Testis (tissue), 2 donors: ENCODE measurements at regions not wholly inside any gene's neighbourhood (a gene's known extent, or its start where the extent isn't known, plus 50 kb on each side); places are given as distances from the start of the nearest gene placed in this dataset.

Source experiments
- DNase-seq: peaks from one replicate; pipeline ENCODE4 v3.0.0-alpha.2; 2019
- H3K27ac ChIP-seq, 2 donors: fragments of 200-600 bp; sonication (generic); one replicate each; pipeline ENCODE4 v1.5.1; 2019
- H3K27me3 ChIP-seq: fragments of 200-600 bp; sonication (generic); one replicate; pipeline ENCODE4 v1.5.1; 2019
- H3K36me3 ChIP-seq: fragments of 200-600 bp; sonication (generic); one replicate; pipeline ENCODE4 v1.5.1; 2017; ENCODE audit warnings: low read depth; ENCODE audit errors: missing control alignments
- H3K4me1 ChIP-seq: fragments of 200-600 bp; sonication (generic); one replicate; pipeline ENCODE4 v1.5.1; 2019
- H3K4me3 ChIP-seq, 2 donors: fragments of 200-600 bp; sonication (generic); one replicate each; pipeline ENCODE4 v1.5.1; 2017 to 2019
- H3K9me3 ChIP-seq: fragments of 200-600 bp; sonication (generic); one replicate; pipeline ENCODE4 v1.5.1; 2017
- POLR2A ChIP-seq: fragments of 450-650 bp; IDR thresholded peaks from one replicate; pipeline ENCODE4 v1.6.1; 2017; ENCODE audit warnings: antibody characterized with exemption, mild to moderate bottlenecking, moderate library complexity
- WGBS, 2 donors: methylation state at CpG; one replicate each; pipeline ENCODE4 v1.1.5; 2018; 5-methylcytosine and 5-hydroxymethylcytosine counted together
- intact Hi-C: fragments of 100-400 bp; cut with DNase I; formaldehyde crosslinking; loops from one replicate; pipeline ENCODE4 v1.15.1; 2023; ENCODE audit warnings: low total_unique reads
- TF ChIP-seq, protein P1 (sequence below), 3 experiments: fragments of 450-650 bp in 2 of 3; fragments of 200-600 bp in 1 of 3; sonication (generic) in 1 of 3; IDR thresholded peaks; one replicate each; pipeline ENCODE4 v1.5.1; 2016 to 2019; ENCODE audit warnings: antibody characterized with exemption in 3 of 3, mild to moderate bottlenecking in 2 of 3, moderate library complexity in 1 of 3

DNA sequence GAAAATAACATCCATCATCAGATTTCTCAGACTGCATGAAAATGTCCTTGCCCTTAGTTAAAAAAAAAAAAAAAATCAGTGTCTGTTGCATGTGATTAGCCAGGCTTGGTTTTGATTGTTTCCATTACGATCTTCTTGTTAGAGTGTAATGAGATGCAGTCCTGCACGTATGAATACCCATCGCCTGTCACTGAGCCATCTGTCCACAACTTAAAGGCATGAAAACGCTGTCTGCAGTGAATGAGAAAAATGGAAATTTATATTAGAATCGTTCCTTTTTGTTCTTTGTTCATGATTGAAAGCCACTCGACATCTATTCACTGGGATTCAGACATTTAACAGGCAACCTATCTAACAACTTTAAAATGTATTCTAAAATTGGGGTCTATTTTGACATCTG lies 521.7 kb upstream of the SPHKAP start:
- 85 to 87% methylated on average over 6 of the region's 6 CpGs for WGBS, 2 donors
- intact Hi-C loops = loop anchor here (10.0 kb wide), 1 partner anchor 562 kb away; no protein-coding TSS in a partner anchor
- H3K27ac ChIP-seq = no peak overlapping the region
- TF ChIP-seq, protein P1, sequence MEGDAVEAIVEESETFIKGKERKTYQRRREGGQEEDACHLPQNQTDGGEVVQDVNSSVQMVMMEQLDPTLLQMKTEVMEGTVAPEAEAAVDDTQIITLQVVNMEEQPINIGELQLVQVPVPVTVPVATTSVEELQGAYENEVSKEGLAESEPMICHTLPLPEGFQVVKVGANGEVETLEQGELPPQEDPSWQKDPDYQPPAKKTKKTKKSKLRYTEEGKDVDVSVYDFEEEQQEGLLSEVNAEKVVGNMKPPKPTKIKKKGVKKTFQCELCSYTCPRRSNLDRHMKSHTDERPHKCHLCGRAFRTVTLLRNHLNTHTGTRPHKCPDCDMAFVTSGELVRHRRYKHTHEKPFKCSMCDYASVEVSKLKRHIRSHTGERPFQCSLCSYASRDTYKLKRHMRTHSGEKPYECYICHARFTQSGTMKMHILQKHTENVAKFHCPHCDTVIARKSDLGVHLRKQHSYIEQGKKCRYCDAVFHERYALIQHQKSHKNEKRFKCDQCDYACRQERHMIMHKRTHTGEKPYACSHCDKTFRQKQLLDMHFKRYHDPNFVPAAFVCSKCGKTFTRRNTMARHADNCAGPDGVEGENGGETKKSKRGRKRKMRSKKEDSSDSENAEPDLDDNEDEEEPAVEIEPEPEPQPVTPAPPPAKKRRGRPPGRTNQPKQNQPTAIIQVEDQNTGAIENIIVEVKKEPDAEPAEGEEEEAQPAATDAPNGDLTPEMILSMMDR (IDR thresholded peaks at IDR 0.05) = no peak
- TF ChIP-seq POLR2A = no peak
- H3K27me3 ChIP-seq = no peaks in the 10 kb centered on the region
- H3K36me3 ChIP-seq = no peaks in the 10 kb centered on the region
- H3K4me1 ChIP-seq = no peaks in the 10 kb centered on the region
- no peaks in the 10 kb centered on the region for H3K9me3 ChIP-seq
- DNase-seq = no peak
- H3K4me3 ChIP-seq = no peak overlapping the region

GRCh38 chr2:228701506-228701905 lies 520.0 kb upstream of the SPHKAP start:
- H3K27me3 ChIP-seq = no peaks in the 10 kb centered on the region
- H3K36me3 ChIP-seq = no peaks in the 10 kb centered on the region
- H3K4me1 ChIP-seq = no peaks in the 10 kb centered on the region
- no peak for TF ChIP-seq POLR2A
- TF ChIP-seq, protein P1 (IDR thresholded peaks at IDR 0.05) = no peak
- H3K9me3 ChIP-seq = no peaks in the 10 kb centered on the region
- DNase-seq = no peak
- no peak overlapping the region for H3K4me3 ChIP-seq
- intact Hi-C loops = loop anchor here (10.0 kb wide), 1 partner anchor 563 kb away; no protein-coding TSS in a partner anchor
- H3K27ac ChIP-seq = no peak overlapping the region

DNA sequence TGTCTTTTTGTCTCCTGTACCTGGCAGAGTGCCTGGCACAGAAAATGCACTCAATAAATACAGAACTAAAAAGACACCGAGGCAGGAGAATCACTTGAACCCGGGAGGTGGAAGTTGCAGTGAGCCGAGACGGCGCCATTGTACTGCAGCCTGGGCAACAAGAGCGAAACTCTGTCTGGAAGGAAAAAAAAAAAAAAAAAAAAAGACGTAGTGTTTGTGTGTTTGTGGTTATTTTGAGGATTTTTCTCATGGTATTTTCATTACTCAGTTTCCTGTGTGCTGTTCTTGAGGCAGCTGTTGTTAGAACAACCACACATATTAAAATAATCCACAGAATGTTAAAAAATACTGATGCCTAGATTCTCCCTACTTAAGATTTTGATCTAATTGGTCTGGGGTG lies 519.2 kb upstream of the SPHKAP start:
- no peaks in the 10 kb centered on the region for H3K36me3 ChIP-seq
- TF ChIP-seq, protein P1 (IDR thresholded peaks at IDR 0.05) = no peak
- no peak for TF ChIP-seq POLR2A
- no peaks in the 10 kb centered on the region for H3K4me1 ChIP-seq
- intact Hi-C loops = loop anchor here (10.0 kb wide), 1 partner anchor 564 kb away; no protein-coding TSS in a partner anchor
- no peak for DNase-seq
- 64 to 69% methylated on average over 7 of the region's 7 CpGs for WGBS, 2 donors
- H3K4me3 ChIP-seq = no peak overlapping the region
- H3K27ac ChIP-seq = no peak overlapping the region
- H3K27me3 ChIP-seq = no peaks in the 10 kb centered on the region
- no peaks in the 10 kb centered on the region for H3K9me3 ChIP-seq

DNA sequence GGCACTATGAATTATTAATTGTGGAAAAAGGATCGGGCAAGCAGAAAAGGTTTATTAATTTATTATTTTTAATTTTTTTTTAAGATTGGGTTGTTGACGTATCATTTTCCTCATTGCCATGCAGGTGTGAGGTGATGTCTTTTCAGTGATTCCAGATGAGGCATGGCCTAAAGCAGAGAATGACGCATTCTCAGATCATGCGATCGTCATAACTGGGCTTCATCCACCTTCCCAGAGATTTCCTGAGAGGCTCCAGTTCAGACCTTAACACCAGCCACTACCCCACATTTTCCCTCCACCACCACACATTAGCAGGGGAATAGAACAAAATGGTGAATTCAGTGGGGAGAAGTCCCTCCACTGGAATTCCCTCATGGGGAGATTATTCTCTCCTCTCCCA lies 518.4 kb upstream of the SPHKAP start:
- H3K27ac ChIP-seq = no peak overlapping the region
- H3K9me3 ChIP-seq = no peaks in the 10 kb centered on the region
- H3K4me3 ChIP-seq = no peak overlapping the region
- no peak for TF ChIP-seq POLR2A
- TF ChIP-seq, protein P1 (IDR thresholded peaks at IDR 0.05) = no peak
- intact Hi-C loops = loop anchor here (10.0 kb wide), 1 partner anchor 565 kb away; no protein-coding TSS in a partner anchor
- no peak for DNase-seq
- WGBS, 2 donors = 77 to 83% methylated on average over 5 of the region's 5 CpGs
- no peaks in the 10 kb centered on the region for H3K27me3 ChIP-seq
- H3K36me3 ChIP-seq = no peaks in the 10 kb centered on the region
- H3K4me1 ChIP-seq = no peaks in the 10 kb centered on the region

DNA sequence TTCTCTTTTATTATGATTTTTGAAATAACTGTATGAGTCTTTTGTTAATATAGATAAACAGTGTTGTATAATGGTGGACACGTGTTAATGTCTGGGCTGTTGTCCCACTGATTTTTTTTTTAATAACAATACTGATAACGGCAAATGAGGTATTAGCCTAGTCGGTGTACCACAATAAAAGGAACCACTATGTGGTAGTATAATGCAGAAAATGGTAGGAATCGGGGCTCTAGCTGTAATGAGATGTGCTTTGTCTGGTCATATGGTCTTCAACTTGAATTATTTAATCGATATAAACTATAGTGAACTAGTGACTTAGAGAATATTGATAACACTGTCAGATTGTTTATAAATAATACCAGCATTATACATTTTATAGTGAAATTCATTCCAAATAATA lies 517.9 kb upstream of the SPHKAP start:
- Histone ChIP-seq H3K9me3 (no peaks in the 10 kb centered on the region), H3K36me3 (no peaks in the 10 kb centered on the region), H3K4me1 (no peaks in the 10 kb centered on the region), H3K4me3 (no peak overlapping the region), H3K27ac (no peak overlapping the region), H3K27me3 (no peaks in the 10 kb centered on the region)
- intact Hi-C loops = no loop called here
- WGBS, 2 donors = 44 to 47% methylated on average over 5 of the region's 5 CpGs
- TF ChIP-seq, protein P1 (IDR thresholded peaks at IDR 0.05) = no peak
- TF ChIP-seq POLR2A = no peak
- no peak for DNase-seq
